NOMO-1 treated with dmso at 0.1 percent for 144 hours (cell line): ENCODE measurements at regions not wholly inside any gene's neighbourhood (a gene's known extent, or its start where the extent isn't known, plus 50 kb on each side); places are given as distances from the start of the nearest gene placed in this dataset.

Experiments used
- DNase-seq: peaks from one replicate; lab custom pipeline; 2025; ENCODE audit not compliant: unreplicated experiment; lab: John Stamatoyannopoulos, UW

- no peak for DNase-seq
Observed at GRCh38 chr13:99862244-99862643, 109.3 kb downstream of the ZIC5 start.

GRCh38 chr13:99861771-99862170 is 109.8 kb downstream of the ZIC5 start:
- DNase-seq, result no peak

- no peak for DNase-seq
Observed at GRCh38 chr13:99860745-99861144, 110.8 kb downstream of the ZIC5 start.

GRCh38 chr13:99859178-99860177 is 112.1 kb downstream of the ZIC5 start:
- no peak for DNase-seq

GRCh38 chr13:99857738-99858137 is 113.8 kb downstream of the ZIC5 start:
- DNase-seq, result no peak

- DNase-seq, result no peak
Observed at GRCh38 chr13:99855526-99856420, 115.8 kb downstream of the ZIC5 start.

GRCh38 chr13:99854366-99854765 is 117.2 kb downstream of the ZIC5 start:
- no peak for DNase-seq

GRCh38 chr13:99847318-99847750 is 124.2 kb downstream of the ZIC5 start:
- DNase-seq, result no peak

- DNase-seq, result no peak
Observed at GRCh38 chr13:99845161-99845874, 126.2 kb downstream of the ZIC5 start.

- DNase-seq, result no peak
Observed at GRCh38 chr13:99844421-99844820, 127.1 kb downstream of the ZIC5 start.

- no peak for DNase-seq
Observed at GRCh38 chr13:99843872-99844271, 127.7 kb downstream of the ZIC5 start.

GRCh38 chr13:99842405-99842804 is 129.2 kb downstream of the ZIC5 start:
- DNase-seq, result no peak

- DNase-seq, result no peak
Observed at GRCh38 chr13:99836291-99836690, 135.3 kb downstream of the ZIC5 start.

- no peak for DNase-seq
Observed at GRCh38 chr13:99835442-99835841, 136.1 kb downstream of the ZIC5 start.

GRCh38 chr13:99834246-99834645 is 137.3 kb downstream of the ZIC5 start:
- DNase-seq, result no peak

GRCh38 chr13:99832347-99832746 is 139.2 kb downstream of the ZIC5 start:
- no peak for DNase-seq

- no peak for DNase-seq
Observed at GRCh38 chr13:99830931-99831330, 140.6 kb downstream of the ZIC5 start.

- DNase-seq, result no peak
Observed at GRCh38 chr13:99829593-99830239, 141.9 kb downstream of the ZIC5 start.

- DNase-seq, result no peak
Observed at GRCh38 chr13:99829161-99829560, 142.4 kb downstream of the ZIC5 start.

- no peak for DNase-seq
Observed at GRCh38 chr13:99828735-99829134, 142.8 kb downstream of the ZIC5 start.
